ENCODE measurements at regions not wholly inside any gene's neighbourhood (a gene's known extent, or its start where the extent isn't known, plus 50 kb on each side); places are given as distances from the start of the nearest gene placed in this dataset.

GRCh38 chr10:113356794-113357680 is 195.8 kb upstream of the HABP2 start:
- DNase-seq (ENCODE audit: insufficient read length) (no peak), FAIRE-seq (no peak)
- TF ChIP-seq POLR2A (IDR thresholded peaks at IDR 0.05; ENCODE audit: low read depth, low read length), result no peak
- no peak for TF ChIP-seq TAF1 (IDR thresholded peaks at IDR 0.05; ENCODE audit: borderline replicate concordance, low read depth, low read length)
- TF ChIP-seq POLR2AphosphoS5 (IDR thresholded peaks at IDR 0.05; ENCODE audit: low read depth, low read length), result no peak

- FAIRE-seq, result no peak
- TF ChIP-seq POLR2A (IDR thresholded peaks at IDR 0.05; ENCODE audit: low read depth, low read length) (no peak), TAF1 (IDR thresholded peaks at IDR 0.05; ENCODE audit: borderline replicate concordance, low read depth, low read length) (no peak), POLR2AphosphoS5 (IDR thresholded peaks at IDR 0.05; ENCODE audit: low read depth, low read length) (no peak)
- DNase-seq (ENCODE audit: insufficient read length), result no peak
Measured at GRCh38 chr10:113357681-113358300, 195.1 kb upstream of the HABP2 start.

- no peak for DNase-seq (ENCODE audit: insufficient read length)
- TF ChIP-seq POLR2AphosphoS5 (IDR thresholded peaks at IDR 0.05; ENCODE audit: low read depth, low read length) (no peak), POLR2A (IDR thresholded peaks at IDR 0.05; ENCODE audit: low read depth, low read length) (no peak), TAF1 (IDR thresholded peaks at IDR 0.05; ENCODE audit: borderline replicate concordance, low read depth, low read length) (no peak)
- no peak for FAIRE-seq
Measured at GRCh38 chr10:113359655-113360054, 193.2 kb upstream of the HABP2 start.

- FAIRE-seq, result no peak
- no peak for DNase-seq (ENCODE audit: insufficient read length)
- TF ChIP-seq POLR2A (IDR thresholded peaks at IDR 0.05; ENCODE audit: low read depth, low read length) (no peak), TAF1 (IDR thresholded peaks at IDR 0.05; ENCODE audit: borderline replicate concordance, low read depth, low read length) (no peak), POLR2AphosphoS5 (IDR thresholded peaks at IDR 0.05; ENCODE audit: low read depth, low read length) (no peak)
Measured at GRCh38 chr10:113360870-113361269, 192.0 kb upstream of the HABP2 start.

GRCh38 chr10:113362645-113363091 is 190.2 kb upstream of the HABP2 start:
- TF ChIP-seq POLR2A (IDR thresholded peaks at IDR 0.05; ENCODE audit: low read depth, low read length) (no peak), TAF1 (IDR thresholded peaks at IDR 0.05; ENCODE audit: borderline replicate concordance, low read depth, low read length) (no peak), POLR2AphosphoS5 (IDR thresholded peaks at IDR 0.05; ENCODE audit: low read depth, low read length) (no peak)
- DNase-seq (ENCODE audit: insufficient read length), result no peak
- FAIRE-seq, result no peak

GRCh38 chr10:113364227-113364626 is 188.6 kb upstream of the HABP2 start:
- DNase-seq (ENCODE audit: insufficient read length), result no peak
- no peak for FAIRE-seq

GRCh38 chr10:113368666-113369364 is 184.0 kb upstream of the HABP2 start:
- TF ChIP-seq TAF1 (IDR thresholded peaks at IDR 0.05; ENCODE audit: borderline replicate concordance, low read depth, low read length), result no peak
- no peak for FAIRE-seq

More at GRCh38 chr10:113364227-113364626, 188.6 kb upstream of the HABP2 start:
- TF ChIP-seq TAF1 (IDR thresholded peaks at IDR 0.05; ENCODE audit: borderline replicate concordance, low read depth, low read length) (no peak), POLR2AphosphoS5 (IDR thresholded peaks at IDR 0.05; ENCODE audit: low read depth, low read length) (no peak), POLR2A (IDR thresholded peaks at IDR 0.05; ENCODE audit: low read depth, low read length) (no peak)

GRCh38 chr10:113369365-113369694 is 183.5 kb upstream of the HABP2 start:
- FAIRE-seq (no peak), DNase-seq (ENCODE audit: insufficient read length) (no peak)
- no peak for TF ChIP-seq POLR2AphosphoS5 (IDR thresholded peaks at IDR 0.05; ENCODE audit: low read depth, low read length)
- no peak for TF ChIP-seq TAF1 (IDR thresholded peaks at IDR 0.05; ENCODE audit: borderline replicate concordance, low read depth, low read length)
- no peak for TF ChIP-seq POLR2A (IDR thresholded peaks at IDR 0.05; ENCODE audit: low read depth, low read length)

More at GRCh38 chr10:113368666-113369364, 184.0 kb upstream of the HABP2 start:
- DNase-seq (ENCODE audit: insufficient read length), result no peak

- FAIRE-seq, result no peak
- no peak for DNase-seq (ENCODE audit: insufficient read length)
- TF ChIP-seq POLR2A (IDR thresholded peaks at IDR 0.05; ENCODE audit: low read depth, low read length) (no peak), POLR2AphosphoS5 (IDR thresholded peaks at IDR 0.05; ENCODE audit: low read depth, low read length) (no peak), TAF1 (IDR thresholded peaks at IDR 0.05; ENCODE audit: borderline replicate concordance, low read depth, low read length) (no peak)
Measured at GRCh38 chr10:113376428-113376827, 176.4 kb upstream of the HABP2 start.

- TF ChIP-seq TAF1 (IDR thresholded peaks at IDR 0.05; ENCODE audit: borderline replicate concordance, low read depth, low read length) (no peak), POLR2AphosphoS5 (IDR thresholded peaks at IDR 0.05; ENCODE audit: low read depth, low read length) (no peak), POLR2A (IDR thresholded peaks at IDR 0.05; ENCODE audit: low read depth, low read length) (no peak)
- DNase-seq (ENCODE audit: insufficient read length) (no peak), FAIRE-seq (no peak)
Measured at GRCh38 chr10:113379091-113379490, 173.8 kb upstream of the HABP2 start.

- FAIRE-seq (no peak), DNase-seq (ENCODE audit: insufficient read length) (no peak)
- TF ChIP-seq POLR2A (IDR thresholded peaks at IDR 0.05; ENCODE audit: low read depth, low read length), result no peak
- no peak for TF ChIP-seq POLR2AphosphoS5 (IDR thresholded peaks at IDR 0.05; ENCODE audit: low read depth, low read length)
- TF ChIP-seq TAF1 (IDR thresholded peaks at IDR 0.05; ENCODE audit: borderline replicate concordance, low read depth, low read length), result no peak
Measured at GRCh38 chr10:113381416-113381815, 171.4 kb upstream of the HABP2 start.

Measured in GM12892 (cell line).